A673 (cell line): ENCODE measurements at regions not wholly inside any gene's neighbourhood (a gene's known extent, or its start where the extent isn't known, plus 50 kb on each side); places are given as distances from the start of the nearest gene placed in this dataset.

Experiments
- BruUV-seq: library from RNA; stranded (reverse); fragments of 400-500 nt; replicated peaks from 2 replicates; lab custom pipeline; 2021; lab: Mats Ljungman, UMichigan
- CTCF ChIA-PET: fragments of 300-600 bp; sonication (Branson Sonifier 250); formaldehyde crosslinking; loops from one replicate; lab custom pipeline; 2022; ENCODE audit warnings: antibody characterized with exemption; lab: Charles Lee
- POLR2A ChIA-PET: fragments of 300-600 bp; sonication (Branson Sonifier 250); formaldehyde crosslinking; loops from one replicate; lab custom pipeline; 2022; ENCODE audit warnings: antibody characterized with exemption; ENCODE audit not compliant: low non-redundant PET; lab: Charles Lee
- DNase-seq: peaks from one replicate; pipeline ENCODE4 v3.0.0-alpha.2; 2015; ENCODE audit warnings: low spot score
- H3K27ac ChIP-seq: fragments of 200-600 bp; sonication (generic); 2 replicates; pipeline ENCODE4 v1.5.1; 2016; ENCODE audit warnings: mixed run types, low read depth, mild to moderate bottlenecking, mixed read lengths, antibody characterized with exemption, low read length; ENCODE audit not compliant: poor library complexity, severe bottlenecking
- H3K27me3 ChIP-seq: fragments of 200-600 bp; sonication (generic); replicated peaks from 2 replicates; pipeline ENCODE4 v1.6.1; 2017; ENCODE audit warnings: mixed run types, low read depth, mild to moderate bottlenecking, mixed read lengths, antibody characterized with exemption, low read length; ENCODE audit not compliant: insufficient read depth, poor library complexity
- H3K36me3 ChIP-seq: fragments of 200-600 bp; sonication (generic); 2 replicates; pipeline ENCODE4 v1.6.1; 2016; ENCODE audit warnings: mixed run types, mild to moderate bottlenecking, mixed read lengths, antibody characterized with exemption, low read length; ENCODE audit not compliant: insufficient read depth, poor library complexity, severe bottlenecking
- H3K4me1 ChIP-seq: fragments of 200-600 bp; sonication (generic); 2 replicates; pipeline ENCODE4 v1.6.1; 2017; ENCODE audit warnings: mixed run types, mild to moderate bottlenecking, mixed read lengths, antibody characterized with exemption, low read length; ENCODE audit not compliant: insufficient read depth, poor library complexity, severe bottlenecking
- H3K4me3 ChIP-seq: fragments of 200-600 bp; sonication (generic); 2 replicates; pipeline ENCODE4 v1.5.1; 2016; ENCODE audit warnings: low read depth, mixed run types, mild to moderate bottlenecking, mixed read lengths, low read length; ENCODE audit not compliant: poor library complexity, severe bottlenecking
- H3K9me3 ChIP-seq: fragments of 200-600 bp; sonication (generic); 2 replicates; pipeline ENCODE4 v1.6.1; 2016; ENCODE audit warnings: mixed run types, low read depth, mild to moderate bottlenecking, mixed read lengths, antibody characterized with exemption, low read length; ENCODE audit not compliant: poor library complexity, severe bottlenecking
- EZH2 ChIP-seq: fragments of 200-600 bp; sonication (generic); IDR thresholded peaks from 2 replicates; pipeline ENCODE4 v1.6.1; 2017; ENCODE audit warnings: borderline replicate concordance, low read depth, mild to moderate bottlenecking, mixed read lengths, antibody characterized with exemption, low read length; ENCODE audit not compliant: poor library complexity, severe bottlenecking
- intact Hi-C: fragments of 100-400 bp; cut with micrococcal nuclease; formaldehyde crosslinking; loops from one replicate; pipeline ENCODE4 v1.10.0; 2022; ENCODE audit not compliant: unreplicated experiment
- TF ChIP-seq, protein P1 (sequence below): fragments of 300-800, 200-600 bp; sonication (generic); conservative IDR thresholded peaks from 2 replicates; pipeline ENCODE4 v1.5.1; 2017; ENCODE audit warnings: low read depth, mild to moderate bottlenecking, antibody characterized with exemption, low read length, moderate library complexity, mixed read lengths

DNA sequence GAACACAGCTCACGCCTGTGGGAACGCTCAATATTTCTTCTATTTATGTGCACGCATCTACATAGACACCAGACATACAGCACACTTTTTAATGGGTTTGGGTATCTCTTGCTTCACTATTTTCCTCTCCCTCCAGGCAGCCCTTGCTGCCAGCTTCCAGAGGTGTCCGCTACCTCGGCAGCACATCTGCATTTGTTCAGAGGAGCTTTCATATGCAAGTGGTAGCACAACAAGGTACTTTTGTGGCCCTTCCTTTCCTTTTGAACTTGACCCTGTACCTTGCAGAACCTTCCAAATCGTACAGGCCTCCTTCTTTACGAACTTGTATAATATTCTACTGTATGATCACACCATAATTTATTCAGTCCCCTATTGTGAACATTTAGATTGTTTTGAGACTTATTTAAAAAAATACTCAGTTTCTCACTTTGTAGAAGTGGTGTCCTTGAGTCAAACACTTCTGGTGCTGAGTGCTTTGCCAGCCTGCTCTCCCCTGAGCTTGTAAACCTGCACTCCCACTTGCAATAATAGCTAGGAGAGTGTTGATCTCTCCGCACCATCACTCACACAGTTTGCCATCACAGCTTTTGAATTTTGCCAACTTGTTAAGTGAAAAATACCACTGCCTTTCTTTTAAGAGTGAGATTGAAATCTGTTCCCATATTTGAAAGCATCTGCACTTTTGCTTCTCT is 106.0 kb upstream of the ZNF32 start:
- Histone ChIP-seq H3K4me3 (no peak overlapping the region), H3K27me3 (no peaks in the 10 kb centered on the region), H3K27ac (no peak overlapping the region), H3K9me3 (no peaks in the 10 kb centered on the region), H3K4me1 (no peaks in the 10 kb centered on the region), H3K36me3 (no peaks in the 10 kb centered on the region)
- no peak for DNase-seq
- no peak for TF ChIP-seq EZH2
- TF ChIP-seq, protein P1, sequence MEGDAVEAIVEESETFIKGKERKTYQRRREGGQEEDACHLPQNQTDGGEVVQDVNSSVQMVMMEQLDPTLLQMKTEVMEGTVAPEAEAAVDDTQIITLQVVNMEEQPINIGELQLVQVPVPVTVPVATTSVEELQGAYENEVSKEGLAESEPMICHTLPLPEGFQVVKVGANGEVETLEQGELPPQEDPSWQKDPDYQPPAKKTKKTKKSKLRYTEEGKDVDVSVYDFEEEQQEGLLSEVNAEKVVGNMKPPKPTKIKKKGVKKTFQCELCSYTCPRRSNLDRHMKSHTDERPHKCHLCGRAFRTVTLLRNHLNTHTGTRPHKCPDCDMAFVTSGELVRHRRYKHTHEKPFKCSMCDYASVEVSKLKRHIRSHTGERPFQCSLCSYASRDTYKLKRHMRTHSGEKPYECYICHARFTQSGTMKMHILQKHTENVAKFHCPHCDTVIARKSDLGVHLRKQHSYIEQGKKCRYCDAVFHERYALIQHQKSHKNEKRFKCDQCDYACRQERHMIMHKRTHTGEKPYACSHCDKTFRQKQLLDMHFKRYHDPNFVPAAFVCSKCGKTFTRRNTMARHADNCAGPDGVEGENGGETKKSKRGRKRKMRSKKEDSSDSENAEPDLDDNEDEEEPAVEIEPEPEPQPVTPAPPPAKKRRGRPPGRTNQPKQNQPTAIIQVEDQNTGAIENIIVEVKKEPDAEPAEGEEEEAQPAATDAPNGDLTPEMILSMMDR, result no peak
- CTCF ChIA-PET, result no interaction called here
- intact Hi-C loops, result no loop called here
- BruUV-seq, result no TSS peak
- POLR2A ChIA-PET, result no interaction called here

DNA sequence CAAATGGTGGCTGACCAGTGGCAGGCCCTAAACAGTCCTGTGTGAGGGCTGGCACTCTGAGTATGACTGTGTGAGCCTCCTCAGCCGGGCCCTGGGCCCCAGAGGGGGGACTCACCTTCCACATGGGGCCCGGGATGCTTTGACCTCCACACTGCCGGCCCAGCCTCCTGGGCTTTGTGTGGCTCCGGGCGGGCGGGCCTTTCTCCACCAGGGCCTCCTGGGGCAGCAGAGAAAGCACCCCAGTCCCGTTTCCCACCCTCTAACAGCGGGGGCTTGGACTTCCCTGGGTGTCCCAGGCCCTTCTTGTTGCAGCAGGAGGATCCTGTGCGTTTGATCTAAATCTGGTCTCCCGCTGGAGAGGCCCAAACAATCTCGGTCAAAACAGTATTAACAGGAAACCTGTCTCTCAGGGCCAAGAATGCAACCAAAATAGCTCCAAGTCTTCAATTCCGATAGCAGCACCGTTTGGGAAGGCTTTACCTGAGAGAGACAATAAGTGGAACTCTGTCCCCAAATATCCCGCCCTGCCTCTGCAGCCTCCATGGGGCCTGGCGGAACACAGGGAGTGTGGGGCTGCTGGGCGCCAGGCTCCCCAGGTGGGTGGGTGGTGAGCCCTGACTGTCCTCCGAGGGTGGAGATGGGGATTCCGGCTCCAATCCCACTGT is 104.8 kb upstream of the ZNF32 start:
- no peaks in the 10 kb centered on the region for H3K36me3 ChIP-seq
- POLR2A ChIA-PET, result no interaction called here
- no TSS peak for BruUV-seq
- TF ChIP-seq, protein P1, result no peak
- TF ChIP-seq EZH2, result no peak
- no peak overlapping the region for H3K4me3 ChIP-seq
- no peak overlapping the region for H3K27ac ChIP-seq
- CTCF ChIA-PET, result no interaction called here
- no peaks in the 10 kb centered on the region for H3K9me3 ChIP-seq
- DNase-seq, result no peak
- H3K27me3 ChIP-seq, result no peaks in the 10 kb centered on the region
- no peaks in the 10 kb centered on the region for H3K4me1 ChIP-seq
- intact Hi-C loops, result no loop called here

DNA sequence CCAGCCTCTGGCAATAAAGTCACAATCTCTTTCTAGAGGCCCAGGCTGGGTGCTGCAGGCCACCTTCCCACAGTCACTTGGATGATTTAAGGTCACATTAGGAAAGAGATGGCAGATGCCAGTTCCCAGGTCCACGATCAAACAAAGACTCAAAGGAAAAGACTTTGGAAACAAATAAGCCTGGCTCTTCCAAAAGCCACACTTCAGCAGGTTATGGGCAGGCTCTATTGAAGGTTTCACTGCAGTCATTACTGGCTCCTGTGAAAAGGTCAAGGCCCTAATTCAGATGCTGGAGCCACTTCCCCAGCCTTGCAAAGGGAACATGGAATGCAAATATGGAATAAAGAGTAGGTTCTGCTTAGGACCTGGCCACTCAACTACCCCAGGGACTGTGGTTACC is 104.0 kb upstream of the ZNF32 start:
- ChIA-PET POLR2A (no interaction called here), CTCF (no interaction called here)
- no peak for DNase-seq
- Histone ChIP-seq H3K27ac (no peak overlapping the region), H3K4me3 (no peak overlapping the region), H3K9me3 (no peaks in the 10 kb centered on the region), H3K36me3 (no peaks in the 10 kb centered on the region), H3K27me3 (no peaks in the 10 kb centered on the region), H3K4me1 (no peaks in the 10 kb centered on the region)
- intact Hi-C loops, result no loop called here
- TF ChIP-seq, protein P1, result no peak
- no peak for TF ChIP-seq EZH2
- no TSS peak for BruUV-seq
